ENCODE measurements at regions not wholly inside any gene's neighbourhood (a gene's known extent, or its start where the extent isn't known, plus 50 kb on each side); places are given as distances from the start of the nearest gene placed in this dataset.

DNA sequence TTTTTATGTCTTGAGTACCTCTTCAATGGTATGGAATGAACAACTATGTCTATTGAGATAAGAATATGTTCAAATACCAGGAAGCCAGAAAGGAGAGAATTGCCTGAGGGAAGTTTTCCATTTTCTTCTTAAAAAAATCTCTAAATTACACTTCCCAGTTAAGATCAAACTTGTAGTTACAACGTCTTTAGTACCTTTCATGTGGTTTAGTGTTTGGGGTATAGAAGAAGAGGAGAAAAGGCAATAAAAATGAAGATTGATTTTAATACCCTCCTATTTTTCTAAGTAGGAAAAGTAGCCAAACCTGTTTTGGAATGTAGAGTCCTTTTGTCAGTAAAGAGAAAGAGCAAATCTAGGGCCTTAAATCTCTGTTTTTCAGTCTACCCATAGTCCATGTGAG, 470.0 kb upstream of the SEMA3A start:
- TF ChIP-seq, protein P1, sequence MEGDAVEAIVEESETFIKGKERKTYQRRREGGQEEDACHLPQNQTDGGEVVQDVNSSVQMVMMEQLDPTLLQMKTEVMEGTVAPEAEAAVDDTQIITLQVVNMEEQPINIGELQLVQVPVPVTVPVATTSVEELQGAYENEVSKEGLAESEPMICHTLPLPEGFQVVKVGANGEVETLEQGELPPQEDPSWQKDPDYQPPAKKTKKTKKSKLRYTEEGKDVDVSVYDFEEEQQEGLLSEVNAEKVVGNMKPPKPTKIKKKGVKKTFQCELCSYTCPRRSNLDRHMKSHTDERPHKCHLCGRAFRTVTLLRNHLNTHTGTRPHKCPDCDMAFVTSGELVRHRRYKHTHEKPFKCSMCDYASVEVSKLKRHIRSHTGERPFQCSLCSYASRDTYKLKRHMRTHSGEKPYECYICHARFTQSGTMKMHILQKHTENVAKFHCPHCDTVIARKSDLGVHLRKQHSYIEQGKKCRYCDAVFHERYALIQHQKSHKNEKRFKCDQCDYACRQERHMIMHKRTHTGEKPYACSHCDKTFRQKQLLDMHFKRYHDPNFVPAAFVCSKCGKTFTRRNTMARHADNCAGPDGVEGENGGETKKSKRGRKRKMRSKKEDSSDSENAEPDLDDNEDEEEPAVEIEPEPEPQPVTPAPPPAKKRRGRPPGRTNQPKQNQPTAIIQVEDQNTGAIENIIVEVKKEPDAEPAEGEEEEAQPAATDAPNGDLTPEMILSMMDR (IDR thresholded peaks at IDR 0.05), result no peak
- no peak for TF ChIP-seq POLR2A (IDR thresholded peaks at IDR 0.05)

DNA sequence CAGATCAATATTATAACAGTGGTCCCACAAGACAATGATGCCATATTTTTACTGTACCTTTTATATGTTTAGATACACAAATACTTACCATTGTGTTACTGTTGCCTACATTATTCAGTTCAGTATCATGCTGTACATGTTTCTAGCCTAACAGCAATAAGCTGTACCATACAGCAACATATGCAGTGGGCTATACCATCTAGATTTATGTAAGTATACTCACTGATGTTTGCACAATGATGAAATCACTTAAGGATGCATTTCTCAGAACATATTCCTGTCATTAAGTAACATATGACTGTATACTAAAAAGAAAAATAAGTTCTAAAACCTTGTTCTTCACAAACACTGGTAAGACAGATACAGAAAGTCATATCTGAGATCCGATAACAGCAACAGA, 468.6 kb upstream of the SEMA3A start:
- TF ChIP-seq POLR2A (IDR thresholded peaks at IDR 0.05), result no peak
- Histone ChIP-seq H3K9me3 (no peaks in the 10 kb centered on the region), H3K27ac (no peak overlapping the region), H3K36me3 (ENCODE audit: low read depth, missing control alignments) (no peaks in the 10 kb centered on the region), H3K4me3 (no peak overlapping the region), H3K27me3 (no peaks in the 10 kb centered on the region), H3K4me1 (no peaks in the 10 kb centered on the region)
- intact Hi-C loops (cut with DNase I; ENCODE audit: low total_unique reads), result no loop called here
- WGBS, 2 donors, result 76 to 84% methylated on average over 1 of the region's 1 CpG
- DNase-seq, result no peak

More for the DNA sequence above, 470.0 kb upstream of the SEMA3A start:
- 84 to 85% methylated on average over 1 of the region's 1 CpG for WGBS, 2 donors
- H3K27ac ChIP-seq, result no peak overlapping the region
- no peaks in the 10 kb centered on the region for H3K36me3 ChIP-seq (ENCODE audit: low read depth, missing control alignments)
- H3K9me3 ChIP-seq, result no peaks in the 10 kb centered on the region
- no peaks in the 10 kb centered on the region for H3K4me1 ChIP-seq
- no peak overlapping the region for H3K4me3 ChIP-seq
- no peaks in the 10 kb centered on the region for H3K27me3 ChIP-seq
- no peak for DNase-seq
- intact Hi-C loops (cut with DNase I; ENCODE audit: low total_unique reads), result no loop called here

DNA sequence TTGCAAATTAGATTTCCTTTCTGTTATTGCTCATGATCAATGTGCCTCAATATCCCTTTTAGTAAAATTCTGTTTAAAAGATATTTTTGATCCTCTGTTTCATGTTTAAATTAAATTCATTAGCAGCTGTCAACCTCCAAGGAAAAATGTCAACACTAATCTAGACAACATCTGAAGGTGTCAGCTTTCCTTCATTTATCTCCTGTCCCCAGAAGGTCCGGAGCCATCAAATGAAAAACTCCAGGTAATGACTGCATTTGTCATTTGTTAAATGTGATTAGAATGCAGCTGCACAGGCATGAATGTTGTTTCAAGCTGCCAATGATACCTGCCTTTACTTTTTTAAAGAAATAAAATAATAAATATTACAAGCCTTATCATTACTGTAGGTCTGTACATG, 463.7 kb upstream of the SEMA3A start:
- TF ChIP-seq, protein P1 (IDR thresholded peaks at IDR 0.05), result no peak
- no peak for TF ChIP-seq POLR2A (IDR thresholded peaks at IDR 0.05)
- no peak for DNase-seq
- WGBS, 2 donors, result 84 to 86% methylated on average over 1 of the region's 1 CpG

DNA sequence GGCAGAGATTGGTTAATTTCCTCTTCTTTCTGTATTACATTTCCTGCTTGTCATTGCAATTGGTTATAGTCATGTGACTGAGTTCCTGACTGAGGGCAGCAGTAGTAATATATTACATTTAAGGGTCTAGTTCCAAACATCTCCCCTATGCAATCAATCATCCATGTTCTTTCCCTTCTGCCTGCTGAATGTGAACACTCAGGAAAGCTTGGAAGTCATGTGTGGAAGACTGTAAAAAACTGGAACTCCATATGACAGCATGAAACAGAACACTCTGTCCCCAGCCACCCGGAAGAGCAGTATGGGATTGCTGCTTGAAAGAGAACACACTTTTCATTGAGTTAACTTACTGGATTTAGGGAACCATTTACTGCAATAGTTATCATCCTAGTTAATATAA, 459.7 kb upstream of the SEMA3A start:
- H3K27ac ChIP-seq, result no peak overlapping the region
- no peaks in the 10 kb centered on the region for H3K4me1 ChIP-seq
- no peaks in the 10 kb centered on the region for H3K9me3 ChIP-seq
- no peaks in the 10 kb centered on the region for H3K36me3 ChIP-seq (ENCODE audit: low read depth, missing control alignments)
- WGBS, 2 donors, result 57 to 61% methylated on average over 1 of the region's 1 CpG
- no peak for DNase-seq
- no peaks in the 10 kb centered on the region for H3K27me3 ChIP-seq
- H3K4me3 ChIP-seq, result no peak overlapping the region
- intact Hi-C loops (cut with DNase I; ENCODE audit: low total_unique reads), result no loop called here
- no peak for TF ChIP-seq POLR2A (IDR thresholded peaks at IDR 0.05)
- TF ChIP-seq, protein P1 (IDR thresholded peaks at IDR 0.05), result no peak

More for the DNA sequence above, 463.7 kb upstream of the SEMA3A start:
- Histone ChIP-seq H3K4me3 (no peak overlapping the region), H3K27ac (no peak overlapping the region), H3K27me3 (no peaks in the 10 kb centered on the region), H3K9me3 (no peaks in the 10 kb centered on the region), H3K36me3 (ENCODE audit: low read depth, missing control alignments) (no peaks in the 10 kb centered on the region), H3K4me1 (no peaks in the 10 kb centered on the region)
- intact Hi-C loops (cut with DNase I; ENCODE audit: low total_unique reads), result no loop called here

- WGBS, 2 donors, result 84 to 87% methylated on average over 3 of the region's 3 CpGs
- Histone ChIP-seq H3K27me3 (no peaks in the 10 kb centered on the region), H3K27ac (no peak overlapping the region), H3K4me1 (no peaks in the 10 kb centered on the region), H3K9me3 (no peaks in the 10 kb centered on the region), H3K4me3 (no peak overlapping the region), H3K36me3 (ENCODE audit: low read depth, missing control alignments) (no peaks in the 10 kb centered on the region)
- TF ChIP-seq, protein P1 (IDR thresholded peaks at IDR 0.05), result no peak
- no peak for TF ChIP-seq POLR2A (IDR thresholded peaks at IDR 0.05)
- no peak for DNase-seq
- intact Hi-C loops (cut with DNase I; ENCODE audit: low total_unique reads), result no loop called here
Observed at GRCh38 chr7:84651876-84652275, 457.3 kb upstream of the SEMA3A start.
